ENCODE measurements at regions not wholly inside any gene's neighbourhood (a gene's known extent, or its start where the extent isn't known, plus 50 kb on each side); places are given as distances from the start of the nearest gene placed in this dataset.

- H3K27me3 ChIP-seq (replicated peaks; ENCODE audit: control insufficient read depth, insufficient read depth, low read length), result peaks cover 28% of the 10 kb centered on the region
- DNase-seq (ENCODE audit: low read depth), result no peak
Measured at GRCh38 chr5:133705331-133705730, 93.0 kb upstream of the FSTL4 start.

DNA sequence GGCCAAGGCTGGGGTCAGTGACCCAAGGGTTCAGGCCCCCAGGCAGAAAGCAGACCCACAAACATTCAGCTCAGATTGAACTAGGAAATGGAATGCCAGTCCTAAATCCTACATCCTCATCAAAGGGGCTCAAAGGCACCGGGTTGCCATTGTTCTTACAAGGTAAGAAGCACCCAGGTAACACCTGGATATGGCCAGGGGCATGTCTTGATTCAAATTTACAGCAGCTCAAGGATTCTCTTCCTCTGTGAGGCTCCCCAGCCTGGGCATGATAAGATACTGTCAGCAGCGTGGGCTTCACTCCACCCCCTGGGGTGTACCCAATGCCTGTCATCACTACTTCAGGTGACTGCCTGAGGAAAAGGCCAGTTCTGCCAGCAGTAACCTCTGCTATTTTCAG, 92.1 kb upstream of the FSTL4 start:
- no peaks in the 10 kb centered on the region for H3K4me1 ChIP-seq (ENCODE audit: control insufficient read depth, insufficient read depth, low read length)
- H3K9me3 ChIP-seq (ENCODE audit: control insufficient read depth, low read length), result no peaks in the 10 kb centered on the region
- no peak overlapping the region for H3K4me3 ChIP-seq (ENCODE audit: low read length)
- no peaks in the 10 kb centered on the region for H3K36me3 ChIP-seq (ENCODE audit: control insufficient read depth, insufficient read depth, low read length, severe bottlenecking)
- DNase-seq (ENCODE audit: low read depth), result no peak
- H3K27me3 ChIP-seq (replicated peaks; ENCODE audit: control insufficient read depth, insufficient read depth, low read length), result peaks cover 27% of the 10 kb centered on the region
- no peak overlapping the region for H3K9ac ChIP-seq (ENCODE audit: low read length)

More at GRCh38 chr5:133705331-133705730, 93.0 kb upstream of the FSTL4 start:
- no peaks in the 10 kb centered on the region for H3K9me3 ChIP-seq (ENCODE audit: control insufficient read depth, low read length)
- no peak overlapping the region for H3K9ac ChIP-seq (ENCODE audit: low read length)
- no peaks in the 10 kb centered on the region for H3K4me1 ChIP-seq (ENCODE audit: control insufficient read depth, insufficient read depth, low read length)
- H3K4me3 ChIP-seq (ENCODE audit: low read length), result no peak overlapping the region
- no peaks in the 10 kb centered on the region for H3K36me3 ChIP-seq (ENCODE audit: control insufficient read depth, insufficient read depth, low read length, severe bottlenecking)

- H3K4me3 ChIP-seq (ENCODE audit: low read length), result no peak overlapping the region
- H3K9me3 ChIP-seq (ENCODE audit: control insufficient read depth, low read length), result no peaks in the 10 kb centered on the region
- H3K27me3 ChIP-seq (replicated peaks; ENCODE audit: control insufficient read depth, insufficient read depth, low read length), result peaks cover 27% of the 10 kb centered on the region
- no peak overlapping the region for H3K9ac ChIP-seq (ENCODE audit: low read length)
- H3K36me3 ChIP-seq (ENCODE audit: control insufficient read depth, insufficient read depth, low read length, severe bottlenecking), result no peaks in the 10 kb centered on the region
- no peak for DNase-seq (ENCODE audit: low read depth)
- H3K4me1 ChIP-seq (ENCODE audit: control insufficient read depth, insufficient read depth, low read length), result no peaks in the 10 kb centered on the region
Measured at GRCh38 chr5:133703935-133704334, 91.6 kb upstream of the FSTL4 start.

GRCh38 chr5:133702791-133703770, 90.7 kb upstream of the FSTL4 start:
- Histone ChIP-seq H3K4me1 (ENCODE audit: control insufficient read depth, insufficient read depth, low read length) (no peaks in the 10 kb centered on the region), H3K27me3 (replicated peaks; ENCODE audit: control insufficient read depth, insufficient read depth, low read length) (peaks cover 31% of the 10 kb centered on the region), H3K9me3 (ENCODE audit: control insufficient read depth, low read length) (no peaks in the 10 kb centered on the region), H3K9ac (ENCODE audit: low read length) (no peak overlapping the region), H3K4me3 (ENCODE audit: low read length) (no peak overlapping the region), H3K36me3 (ENCODE audit: control insufficient read depth, insufficient read depth, low read length, severe bottlenecking) (no peaks in the 10 kb centered on the region)
- no peak for DNase-seq (ENCODE audit: low read depth)

- Histone ChIP-seq H3K9me3 (ENCODE audit: control insufficient read depth, low read length) (no peaks in the 10 kb centered on the region), H3K36me3 (ENCODE audit: control insufficient read depth, insufficient read depth, low read length, severe bottlenecking) (no peaks in the 10 kb centered on the region), H3K9ac (ENCODE audit: low read length) (no peak overlapping the region), H3K4me1 (ENCODE audit: control insufficient read depth, insufficient read depth, low read length) (no peaks in the 10 kb centered on the region), H3K27me3 (replicated peaks; ENCODE audit: control insufficient read depth, insufficient read depth, low read length) (peaks cover 40% of the 10 kb centered on the region), H3K4me3 (ENCODE audit: low read length) (no peak overlapping the region)
- DNase-seq (ENCODE audit: low read depth), result no peak
Measured at GRCh38 chr5:133701871-133702270, 89.5 kb upstream of the FSTL4 start.

- no peak for DNase-seq (ENCODE audit: low read depth)
- H3K36me3 ChIP-seq (ENCODE audit: control insufficient read depth, insufficient read depth, low read length, severe bottlenecking), result no peaks in the 10 kb centered on the region
Measured at GRCh38 chr5:133700251-133700650, 87.9 kb upstream of the FSTL4 start.

DNA sequence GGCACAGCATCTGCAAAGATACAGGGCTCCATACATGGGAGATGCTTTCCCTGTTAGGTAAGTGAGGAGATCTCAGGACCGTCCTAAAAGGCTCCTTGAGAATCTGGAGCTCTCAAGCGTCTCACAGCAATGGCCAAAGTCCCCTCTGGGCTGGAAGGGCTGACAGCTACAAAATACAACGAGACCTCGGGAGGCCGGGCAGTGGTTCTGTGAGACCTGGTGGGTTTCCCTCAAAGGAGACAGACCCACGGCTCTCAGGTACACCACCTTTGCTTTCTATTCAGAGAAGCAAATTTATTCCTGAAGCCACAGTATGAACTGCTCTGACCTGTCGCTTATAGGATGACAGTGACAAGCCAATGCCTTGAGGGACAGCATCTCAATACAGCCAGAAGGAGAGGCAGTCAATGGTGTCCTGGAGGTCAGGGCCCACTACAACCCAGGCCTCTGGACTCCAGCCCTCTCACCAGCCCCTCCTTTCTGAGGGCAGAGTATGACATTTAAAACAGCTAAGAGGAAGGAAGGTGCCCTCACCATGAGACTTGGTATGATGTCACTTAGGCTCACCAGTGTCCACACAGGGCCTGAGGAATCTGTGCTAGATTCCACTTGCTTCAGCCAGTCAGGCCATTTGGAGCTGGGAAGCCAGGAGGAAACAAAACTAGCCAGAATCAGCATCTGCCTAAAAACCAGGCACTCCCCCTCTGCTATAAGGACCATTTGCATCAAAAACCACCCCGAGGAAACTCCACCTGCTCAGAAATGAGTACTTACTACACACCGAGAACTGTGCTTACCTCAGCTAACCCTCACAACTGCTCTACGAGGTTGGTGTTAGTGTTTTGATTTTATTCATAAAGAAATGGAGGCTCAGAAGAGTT, 86.5 kb upstream of the FSTL4 start:
- H3K9me3 ChIP-seq (ENCODE audit: control insufficient read depth, low read length), result no peaks in the 10 kb centered on the region
- no peaks in the 10 kb centered on the region for H3K36me3 ChIP-seq (ENCODE audit: control insufficient read depth, insufficient read depth, low read length, severe bottlenecking)
- no peak overlapping the region for H3K4me3 ChIP-seq (ENCODE audit: low read length)
- no peaks in the 10 kb centered on the region for H3K4me1 ChIP-seq (ENCODE audit: control insufficient read depth, insufficient read depth, low read length)
- H3K9ac ChIP-seq (ENCODE audit: low read length), result no peak overlapping the region
- DNase-seq (ENCODE audit: low read depth), result no peak
- peaks cover 61% of the 10 kb centered on the region for H3K27me3 ChIP-seq (replicated peaks; ENCODE audit: control insufficient read depth, insufficient read depth, low read length)

More at GRCh38 chr5:133700251-133700650, 87.9 kb upstream of the FSTL4 start:
- Histone ChIP-seq H3K4me3 (ENCODE audit: low read length) (no peak overlapping the region), H3K9me3 (ENCODE audit: control insufficient read depth, low read length) (no peaks in the 10 kb centered on the region), H3K27me3 (replicated peaks; ENCODE audit: control insufficient read depth, insufficient read depth, low read length) (peaks cover 57% of the 10 kb centered on the region), H3K9ac (ENCODE audit: low read length) (no peak overlapping the region), H3K4me1 (ENCODE audit: control insufficient read depth, insufficient read depth, low read length) (no peaks in the 10 kb centered on the region)

- Histone ChIP-seq H3K4me1 (ENCODE audit: control insufficient read depth, insufficient read depth, low read length) (no peaks in the 10 kb centered on the region), H3K9ac (ENCODE audit: low read length) (no peak overlapping the region), H3K36me3 (ENCODE audit: control insufficient read depth, insufficient read depth, low read length, severe bottlenecking) (no peaks in the 10 kb centered on the region), H3K27me3 (replicated peaks; ENCODE audit: control insufficient read depth, insufficient read depth, low read length) (peaks cover 64% of the 10 kb centered on the region), H3K9me3 (ENCODE audit: control insufficient read depth, low read length) (no peaks in the 10 kb centered on the region), H3K4me3 (ENCODE audit: low read length) (no peak overlapping the region)
- no peak for DNase-seq (ENCODE audit: low read depth)
Measured at GRCh38 chr5:133698259-133698554, 85.9 kb upstream of the FSTL4 start.

DNA sequence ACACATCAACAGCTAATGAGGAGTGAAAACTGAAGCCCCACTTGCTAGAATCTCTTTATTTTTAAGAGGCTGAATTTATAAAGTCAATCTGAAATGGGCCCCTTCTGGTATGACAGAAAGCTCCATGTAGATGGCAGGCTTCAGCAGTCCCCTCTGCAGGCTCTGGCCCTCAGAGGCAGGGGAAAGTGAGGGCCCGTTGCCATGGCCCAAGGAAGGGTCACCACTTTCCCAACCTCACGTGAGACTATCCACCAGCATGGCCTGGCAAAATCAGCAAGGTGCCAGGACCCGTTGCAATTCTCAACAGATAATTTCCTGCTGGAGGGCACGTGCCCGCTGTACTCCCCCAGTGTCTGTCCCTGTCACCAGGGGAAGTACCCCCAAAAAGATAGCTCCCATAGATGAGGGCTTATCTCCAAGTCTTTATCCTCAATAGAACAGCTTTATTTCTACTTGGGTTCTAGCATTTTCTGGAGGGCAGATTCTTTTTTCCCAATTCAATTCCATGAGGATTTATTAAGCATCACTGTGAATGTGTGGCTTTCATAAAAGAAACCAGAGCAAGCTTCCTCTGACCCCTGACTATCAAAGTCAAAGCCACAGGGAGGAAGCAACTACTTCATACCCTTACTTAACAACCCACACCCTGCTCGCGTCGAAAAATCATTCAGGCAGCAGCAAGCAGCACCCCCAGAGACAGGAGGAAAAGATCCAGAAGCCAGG, 85.4 kb upstream of the FSTL4 start:
- Histone ChIP-seq H3K27me3 (replicated peaks; ENCODE audit: control insufficient read depth, insufficient read depth, low read length) (peaks cover 63% of the 10 kb centered on the region), H3K36me3 (ENCODE audit: control insufficient read depth, insufficient read depth, low read length, severe bottlenecking) (no peaks in the 10 kb centered on the region), H3K4me1 (ENCODE audit: control insufficient read depth, insufficient read depth, low read length) (no peaks in the 10 kb centered on the region), H3K9me3 (ENCODE audit: control insufficient read depth, low read length) (peaks cover 4% of the 10 kb centered on the region), H3K9ac (ENCODE audit: low read length) (no peak overlapping the region), H3K4me3 (ENCODE audit: low read length) (no peak overlapping the region)
- no peak for DNase-seq (ENCODE audit: low read depth)

DNA sequence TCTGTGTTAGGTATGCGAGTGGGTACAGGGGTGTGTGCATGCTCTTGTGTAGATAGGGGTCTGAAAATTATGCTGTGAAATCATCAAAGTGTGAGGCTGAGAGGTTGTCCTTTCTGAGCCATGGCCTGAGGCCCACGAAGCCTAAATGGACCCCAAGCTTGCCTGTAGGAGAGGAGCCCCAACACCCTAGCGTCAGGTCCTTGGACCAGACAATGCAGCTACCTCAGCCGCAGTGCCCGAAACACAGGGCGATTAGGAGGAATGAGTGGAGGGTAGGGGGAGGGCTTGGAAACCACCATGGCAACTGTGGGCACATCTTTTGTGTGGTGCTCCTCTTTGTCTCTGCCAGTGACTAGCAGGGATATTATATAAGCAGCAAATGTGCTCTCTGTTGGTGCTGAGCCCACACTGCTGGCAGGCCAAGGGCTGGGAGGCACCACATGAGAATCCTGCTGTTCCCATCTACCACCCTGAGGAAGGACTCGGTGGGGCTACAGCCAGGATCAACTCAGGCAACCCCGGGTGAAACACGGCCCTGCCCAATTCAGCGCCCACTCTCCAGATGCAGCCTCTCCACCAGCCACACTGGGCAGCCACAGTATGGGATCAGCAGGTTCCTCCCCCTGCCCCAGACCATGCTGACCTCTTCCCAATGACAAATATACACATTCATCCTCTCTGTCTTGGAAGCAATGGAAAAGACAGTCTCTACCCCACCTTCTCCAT, 84.6 kb upstream of the FSTL4 start:
- H3K36me3 ChIP-seq (ENCODE audit: control insufficient read depth, insufficient read depth, low read length, severe bottlenecking), result no peaks in the 10 kb centered on the region
- H3K9ac ChIP-seq (ENCODE audit: low read length), result no peak overlapping the region
- no peak for DNase-seq (ENCODE audit: low read depth)

More for the DNA sequence above, 84.6 kb upstream of the FSTL4 start:
- H3K9me3 ChIP-seq (ENCODE audit: control insufficient read depth, low read length), result peaks cover 8% of the 10 kb centered on the region
- peaks cover 64% of the 10 kb centered on the region for H3K27me3 ChIP-seq (replicated peaks; ENCODE audit: control insufficient read depth, insufficient read depth, low read length)
- no peaks in the 10 kb centered on the region for H3K4me1 ChIP-seq (ENCODE audit: control insufficient read depth, insufficient read depth, low read length)
- H3K4me3 ChIP-seq (ENCODE audit: low read length), result no peak overlapping the region

Data from adipocyte (in vitro differentiated cells).